ENCODE measurements at regions not wholly inside any gene's neighbourhood (a gene's known extent, or its start where the extent isn't known, plus 50 kb on each side); places are given as distances from the start of the nearest gene placed in this dataset.

GRCh38 chr6:139431602-139431956 is 57.1 kb upstream of the CITED2 start:
- H3K4me1 ChIP-seq (ENCODE audit: control insufficient read depth, insufficient read depth, low read length): peaks cover 7% of the 10 kb centered on the region
- no peak overlapping the region for H3K4me3 ChIP-seq (ENCODE audit: low read length)
- no peak overlapping the region for H3K9ac ChIP-seq (ENCODE audit: low read length)
- no peaks in the 10 kb centered on the region for H3K27me3 ChIP-seq (ENCODE audit: control insufficient read depth, insufficient read depth, low read length)
- no peak overlapping the region for H3K27ac ChIP-seq (ENCODE audit: low read depth, low read length)
- H3K36me3 ChIP-seq (ENCODE audit: control insufficient read depth, insufficient read depth, low read length): no peaks in the 10 kb centered on the region

GRCh38 chr6:139430899-139431601 is 56.6 kb upstream of the CITED2 start:
- Histone ChIP-seq H3K4me1 (ENCODE audit: control insufficient read depth, insufficient read depth, low read length) (peaks cover 3% of the 10 kb centered on the region), H3K27ac (ENCODE audit: low read depth, low read length) (no peak overlapping the region), H3K4me3 (ENCODE audit: low read length) (no peak overlapping the region), H3K9ac (ENCODE audit: low read length) (no peak overlapping the region), H3K27me3 (ENCODE audit: control insufficient read depth, insufficient read depth, low read length) (no peaks in the 10 kb centered on the region), H3K36me3 (ENCODE audit: control insufficient read depth, insufficient read depth, low read length) (no peaks in the 10 kb centered on the region)

- no peak overlapping the region for H3K27ac ChIP-seq (ENCODE audit: low read depth, low read length)
- H3K36me3 ChIP-seq (ENCODE audit: control insufficient read depth, insufficient read depth, low read length): no peaks in the 10 kb centered on the region
- no peak overlapping the region for H3K9ac ChIP-seq (ENCODE audit: low read length)
- H3K27me3 ChIP-seq (ENCODE audit: control insufficient read depth, insufficient read depth, low read length): no peaks in the 10 kb centered on the region
- peaks cover 2% of the 10 kb centered on the region for H3K4me1 ChIP-seq (ENCODE audit: control insufficient read depth, insufficient read depth, low read length)
- no peak overlapping the region for H3K4me3 ChIP-seq (ENCODE audit: low read length)
Observed at GRCh38 chr6:139429580-139430145, 55.2 kb upstream of the CITED2 start.

GRCh38 chr6:139427199-139427598 is 52.8 kb upstream of the CITED2 start:
- Histone ChIP-seq H3K9ac (ENCODE audit: low read length) (no peak overlapping the region), H3K4me3 (ENCODE audit: low read length) (no peak overlapping the region), H3K4me1 (ENCODE audit: control insufficient read depth, insufficient read depth, low read length) (peaks cover 2% of the 10 kb centered on the region), H3K27ac (ENCODE audit: low read depth, low read length) (no peak overlapping the region), H3K36me3 (ENCODE audit: control insufficient read depth, insufficient read depth, low read length) (no peaks in the 10 kb centered on the region), H3K27me3 (ENCODE audit: control insufficient read depth, insufficient read depth, low read length) (no peaks in the 10 kb centered on the region)

GRCh38 chr6:139426795-139427194 is 52.3 kb upstream of the CITED2 start:
- Histone ChIP-seq H3K27ac (ENCODE audit: low read depth, low read length) (no peak overlapping the region), H3K9ac (ENCODE audit: low read length) (no peak overlapping the region), H3K27me3 (ENCODE audit: control insufficient read depth, insufficient read depth, low read length) (no peaks in the 10 kb centered on the region), H3K4me1 (ENCODE audit: control insufficient read depth, insufficient read depth, low read length) (peaks cover 2% of the 10 kb centered on the region), H3K4me3 (ENCODE audit: low read length) (no peak overlapping the region), H3K36me3 (ENCODE audit: control insufficient read depth, insufficient read depth, low read length) (no peaks in the 10 kb centered on the region)

- H3K27ac ChIP-seq (ENCODE audit: low read depth, low read length): no peak overlapping the region
- H3K9ac ChIP-seq (ENCODE audit: low read length): no peak overlapping the region
- no peak overlapping the region for H3K4me3 ChIP-seq (ENCODE audit: low read length)
- H3K4me1 ChIP-seq (ENCODE audit: control insufficient read depth, insufficient read depth, low read length): peaks cover 2% of the 10 kb centered on the region
- no peaks in the 10 kb centered on the region for H3K36me3 ChIP-seq (ENCODE audit: control insufficient read depth, insufficient read depth, low read length)
- no peaks in the 10 kb centered on the region for H3K27me3 ChIP-seq (ENCODE audit: control insufficient read depth, insufficient read depth, low read length)
Observed at GRCh38 chr6:139425780-139426179, 51.3 kb upstream of the CITED2 start.

- H3K36me3 ChIP-seq (ENCODE audit: control insufficient read depth, insufficient read depth, low read length): no peaks in the 10 kb centered on the region
- no peaks in the 10 kb centered on the region for H3K4me1 ChIP-seq (ENCODE audit: control insufficient read depth, insufficient read depth, low read length)
- H3K27ac ChIP-seq (ENCODE audit: low read depth, low read length): no peak overlapping the region
- H3K27me3 ChIP-seq (ENCODE audit: control insufficient read depth, insufficient read depth, low read length): no peaks in the 10 kb centered on the region
- H3K9ac ChIP-seq (ENCODE audit: low read length): no peak overlapping the region
- H3K4me3 ChIP-seq (ENCODE audit: low read length): no peak overlapping the region
Observed at GRCh38 chr6:139423971-139424667, 49.7 kb upstream of the CITED2 start.

Measured in rectal smooth muscle tissue (tissue), 1 donor.